Chondrocyte (in vitro differentiated cells): ENCODE measurements at regions not wholly inside any gene's neighbourhood (a gene's known extent, or its start where the extent isn't known, plus 50 kb on each side); places are given as distances from the start of the nearest gene placed in this dataset.
A peak's percentile ranks its signal among the peaks of the same experiment; 100 is the strongest.
"Not testable (repeated sequence)": the region's sequence is repeated elsewhere in the genome, so short reads cannot be mapped to it uniquely, and the experiment has no call there.

Experiments
- DNase-seq: peaks from one replicate; pipeline ENCODE4 v3.0.0; 2021; ENCODE audit warnings: mixed read lengths, low spot score
- H3K27ac Mint-ChIP-seq: one replicate; pipeline ENCODE4 v1.8.0; 2021; ENCODE audit warnings: mild to moderate bottlenecking, moderate library complexity, mixed read lengths; ENCODE audit not compliant: unreplicated experiment
- H3K27me3 Mint-ChIP-seq: 2 replicates; pipeline ENCODE4 v1.8.0; 2021; ENCODE audit warnings: low read depth, mixed read lengths
- H3K36me3 Mint-ChIP-seq: 2 replicates; pipeline ENCODE4 v1.8.0; 2021; ENCODE audit warnings: low read depth, mixed read lengths
- H3K4me1 Mint-ChIP-seq: 2 replicates; pipeline ENCODE4 v1.8.0; 2021; ENCODE audit warnings: low read depth, mild to moderate bottlenecking, mixed read lengths
- H3K4me3 Mint-ChIP-seq: one replicate; pipeline ENCODE4 v1.8.0; 2021; ENCODE audit warnings: mild to moderate bottlenecking, moderate library complexity, mixed read lengths; ENCODE audit not compliant: unreplicated experiment
- H3K9me3 Mint-ChIP-seq: 2 replicates; pipeline ENCODE4 v1.8.0; 2021; ENCODE audit warnings: low read depth, mixed read lengths

- not testable (repeated sequence) for H3K4me1 Mint-ChIP-seq, H3K9me3 Mint-ChIP-seq, H3K27ac Mint-ChIP-seq, DNase-seq, H3K36me3 Mint-ChIP-seq, H3K27me3 Mint-ChIP-seq, H3K4me3 Mint-ChIP-seq
These were observed 2777.4 kb upstream of the TPTE start for GRCh38 chr21:7743940-7744339.

GRCh38 chr21:7744406-7745099, 2776.8 kb upstream of the TPTE start:
- not testable (repeated sequence) for DNase-seq, H3K4me1 Mint-ChIP-seq, H3K9me3 Mint-ChIP-seq, H3K27me3 Mint-ChIP-seq, H3K36me3 Mint-ChIP-seq, H3K4me3 Mint-ChIP-seq, H3K27ac Mint-ChIP-seq

GRCh38 chr21:7745100-7745450, 2776.3 kb upstream of the TPTE start:
- not testable (repeated sequence) for H3K36me3 Mint-ChIP-seq, H3K9me3 Mint-ChIP-seq

GRCh38 chr21:7747964-7748363, 2773.4 kb upstream of the TPTE start:
- H3K9me3 Mint-ChIP-seq, H3K36me3 Mint-ChIP-seq, H3K4me1 Mint-ChIP-seq, H3K27me3 Mint-ChIP-seq, DNase-seq, H3K27ac Mint-ChIP-seq, H3K4me3 Mint-ChIP-seq: not testable (repeated sequence)

More at GRCh38 chr21:7745100-7745450, 2776.3 kb upstream of the TPTE start:
- not testable (repeated sequence) for H3K27ac Mint-ChIP-seq, H3K4me3 Mint-ChIP-seq, DNase-seq, H3K4me1 Mint-ChIP-seq, H3K27me3 Mint-ChIP-seq

- not testable (repeated sequence) for H3K27ac Mint-ChIP-seq, H3K4me3 Mint-ChIP-seq, H3K36me3 Mint-ChIP-seq, H3K9me3 Mint-ChIP-seq, H3K4me1 Mint-ChIP-seq, DNase-seq, H3K27me3 Mint-ChIP-seq
These were observed 2768.8 kb upstream of the TPTE start for GRCh38 chr21:7752611-7753010.

GRCh38 chr21:7753380-7753877, 2768.0 kb upstream of the TPTE start:
- not testable (repeated sequence) for DNase-seq, H3K27me3 Mint-ChIP-seq

GRCh38 chr21:7769985-7770384, 2751.4 kb upstream of the TPTE start:
- H3K27me3 Mint-ChIP-seq, H3K9me3 Mint-ChIP-seq, H3K27ac Mint-ChIP-seq, H3K4me1 Mint-ChIP-seq, H3K36me3 Mint-ChIP-seq, DNase-seq, H3K4me3 Mint-ChIP-seq: not testable (repeated sequence)

More at GRCh38 chr21:7753380-7753877, 2768.0 kb upstream of the TPTE start:
- not testable (repeated sequence) for H3K36me3 Mint-ChIP-seq, H3K4me1 Mint-ChIP-seq, H3K27ac Mint-ChIP-seq, H3K9me3 Mint-ChIP-seq, H3K4me3 Mint-ChIP-seq

- H3K27ac Mint-ChIP-seq, H3K9me3 Mint-ChIP-seq, H3K4me3 Mint-ChIP-seq, H3K4me1 Mint-ChIP-seq, DNase-seq, H3K36me3 Mint-ChIP-seq, H3K27me3 Mint-ChIP-seq: not testable (repeated sequence)
These were observed 2747.2 kb upstream of the TPTE start for GRCh38 chr21:7774219-7774618.

- H3K36me3 Mint-ChIP-seq, DNase-seq, H3K4me1 Mint-ChIP-seq, H3K9me3 Mint-ChIP-seq, H3K27me3 Mint-ChIP-seq, H3K27ac Mint-ChIP-seq, H3K4me3 Mint-ChIP-seq: not testable (repeated sequence)
These were observed 2745.9 kb upstream of the TPTE start for GRCh38 chr21:7775327-7775984.

GRCh38 chr21:7776035-7776434, 2745.3 kb upstream of the TPTE start:
- H3K4me3 Mint-ChIP-seq, H3K27me3 Mint-ChIP-seq, H3K36me3 Mint-ChIP-seq, DNase-seq, H3K27ac Mint-ChIP-seq, H3K4me1 Mint-ChIP-seq, H3K9me3 Mint-ChIP-seq: not testable (repeated sequence)

- H3K36me3 Mint-ChIP-seq, H3K27me3 Mint-ChIP-seq, DNase-seq, H3K4me1 Mint-ChIP-seq, H3K27ac Mint-ChIP-seq, H3K4me3 Mint-ChIP-seq, H3K9me3 Mint-ChIP-seq: not testable (repeated sequence)
These were observed 2744.8 kb upstream of the TPTE start for GRCh38 chr21:7776622-7777021.

- H3K36me3 Mint-ChIP-seq, H3K27ac Mint-ChIP-seq, H3K4me3 Mint-ChIP-seq, H3K4me1 Mint-ChIP-seq, H3K9me3 Mint-ChIP-seq, H3K27me3 Mint-ChIP-seq: not testable (repeated sequence)
- DNase-seq, result peak; percentile 17
These were observed 2744.1 kb upstream of the TPTE start for GRCh38 chr21:7777289-7777688.

- not testable (repeated sequence) for H3K4me3 Mint-ChIP-seq, DNase-seq, H3K9me3 Mint-ChIP-seq, H3K27ac Mint-ChIP-seq, H3K4me1 Mint-ChIP-seq, H3K27me3 Mint-ChIP-seq, H3K36me3 Mint-ChIP-seq
These were observed 2733.8 kb upstream of the TPTE start for GRCh38 chr21:7787427-7788078.
